ENCODE measurements at regions not wholly inside any gene's neighbourhood (a gene's known extent, or its start where the extent isn't known, plus 50 kb on each side); places are given as distances from the start of the nearest gene placed in this dataset.

- Histone ChIP-seq H4K20me1 (ENCODE audit: insufficient read depth) (no peaks in the 10 kb centered on the region), H3K27ac (ENCODE audit: low read length) (no peak overlapping the region)
These were observed 170.6 kb upstream of the STXBP6 start for GRCh38 chr14:25220514-25220913.

GRCh38 chr14:25215607-25216006, 165.7 kb upstream of the STXBP6 start:
- Histone ChIP-seq H3F3A (ENCODE audit: insufficient read depth, low read length, poor library complexity, severe bottlenecking) (no peaks in the 10 kb centered on the region), H3K9me2 (ENCODE audit: insufficient read depth, low read length) (no peaks in the 10 kb centered on the region), H2AFZ (ENCODE audit: low read depth, low read length) (no peak overlapping the region), H3K27me3 (ENCODE audit: insufficient read depth, low read depth, low read length) (no peaks in the 10 kb centered on the region), H3K79me2 (replicated peaks; ENCODE audit: insufficient read depth, low read length) (no peaks in the 10 kb centered on the region), H3K9me3 (ENCODE audit: low read length) (no peaks in the 10 kb centered on the region), H3K4me2 (ENCODE audit: low read length) (no peak overlapping the region), H3K36me3 (ENCODE audit: insufficient read depth, low read length) (no peaks in the 10 kb centered on the region), H3K27ac (ENCODE audit: low read length) (no peak overlapping the region), H3K9ac (ENCODE audit: low read length) (no peak overlapping the region), H3K4me3 (ENCODE audit: low read length) (no peak overlapping the region), H4K20me1 (ENCODE audit: insufficient read depth) (no peaks in the 10 kb centered on the region)
- no peak for TF ChIP-seq TAF1 (IDR thresholded peaks at IDR 0.05; ENCODE audit: low read depth)
- no peak for TF ChIP-seq EP300 (conservative IDR thresholded peaks at IDR 0.05; ENCODE audit: poor library complexity, severe bottlenecking)
- TF ChIP-seq CTCF (IDR thresholded peaks at IDR 0.05; ENCODE audit: poor library complexity, severe bottlenecking): no peak
- TF ChIP-seq RAD21 (conservative IDR thresholded peaks at IDR 0.05): no peak

More at GRCh38 chr14:25220514-25220913, 170.6 kb upstream of the STXBP6 start:
- no peaks in the 10 kb centered on the region for H3F3A ChIP-seq (ENCODE audit: insufficient read depth, low read length, poor library complexity, severe bottlenecking)
- H3K4me2 ChIP-seq (ENCODE audit: low read length): no peak overlapping the region
- H3K36me3 ChIP-seq (ENCODE audit: insufficient read depth, low read length): no peaks in the 10 kb centered on the region
- no peaks in the 10 kb centered on the region for H3K9me3 ChIP-seq (ENCODE audit: low read length)
- TF ChIP-seq SMC3 (conservative IDR thresholded peaks at IDR 0.05; ENCODE audit: poor library complexity) (no peak), REST (IDR thresholded peaks at IDR 0.05; ENCODE audit: borderline replicate concordance) (no peak), TAF1 (IDR thresholded peaks at IDR 0.05; ENCODE audit: low read depth) (no peak), CTCF (IDR thresholded peaks at IDR 0.05; ENCODE audit: poor library complexity, severe bottlenecking) (no peak), EZH2 (IDR thresholded peaks at IDR 0.05; ENCODE audit: borderline replicate concordance, insufficient read depth, low read length, poor library complexity, severe bottlenecking) (no peak), EP300 (conservative IDR thresholded peaks at IDR 0.05; ENCODE audit: poor library complexity, severe bottlenecking) (no peak)
- no peaks in the 10 kb centered on the region for H3K27me3 ChIP-seq (ENCODE audit: insufficient read depth, low read depth, low read length)
- H3K79me2 ChIP-seq (replicated peaks; ENCODE audit: insufficient read depth, low read length): no peaks in the 10 kb centered on the region
- no peaks in the 10 kb centered on the region for H3K9me2 ChIP-seq (ENCODE audit: insufficient read depth, low read length)
- H2AFZ ChIP-seq (ENCODE audit: low read depth, low read length): no peak overlapping the region
- H3K4me3 ChIP-seq (ENCODE audit: low read length): no peak overlapping the region
- no peak overlapping the region for H3K9ac ChIP-seq (ENCODE audit: low read length)
